Posterior vena cava (tissue), 2 donors: ENCODE measurements at regions not wholly inside any gene's neighbourhood (a gene's known extent, or its start where the extent isn't known, plus 50 kb on each side); places are given as distances from the start of the nearest gene placed in this dataset.

Source experiments
- DNase-seq: peaks from one replicate; pipeline ENCODE4 v3.0.0-alpha.2; 2020; ENCODE audit warnings: low spot score
- intact Hi-C, 2 donors: fragments of 100-400 bp; cut with DNase I; formaldehyde crosslinking; loops; one replicate each; pipeline versions ENCODE4 v1.14.1 to v1.14.2; 2022 to 2023
- donor health status: DM: yes; HTN: yes; CAD: no.
- donor health status: DM: yes; HTN: yes; CAD: no.

DNA sequence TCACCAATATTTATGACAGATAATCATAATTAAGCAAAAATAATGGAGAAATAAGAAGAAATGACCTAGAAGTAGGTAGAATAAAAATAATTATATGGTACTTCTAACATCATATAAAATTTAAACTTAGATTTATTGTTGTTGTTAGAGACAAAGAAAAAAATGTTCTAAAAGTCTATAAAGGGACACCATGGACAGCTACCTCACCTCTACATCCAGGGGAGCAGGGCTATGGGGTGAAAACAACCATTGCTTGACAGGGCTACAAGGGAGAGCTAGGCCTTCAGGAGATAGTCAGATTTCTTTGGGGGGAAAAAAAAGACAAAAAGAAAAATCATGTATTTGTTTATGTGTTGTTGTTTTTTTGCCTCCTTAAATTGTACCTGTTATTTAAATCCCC is 841.9 kb downstream of the VGLL3 start:
- DNase-seq: no peak
- intact Hi-C loops: no loop called here

DNA sequence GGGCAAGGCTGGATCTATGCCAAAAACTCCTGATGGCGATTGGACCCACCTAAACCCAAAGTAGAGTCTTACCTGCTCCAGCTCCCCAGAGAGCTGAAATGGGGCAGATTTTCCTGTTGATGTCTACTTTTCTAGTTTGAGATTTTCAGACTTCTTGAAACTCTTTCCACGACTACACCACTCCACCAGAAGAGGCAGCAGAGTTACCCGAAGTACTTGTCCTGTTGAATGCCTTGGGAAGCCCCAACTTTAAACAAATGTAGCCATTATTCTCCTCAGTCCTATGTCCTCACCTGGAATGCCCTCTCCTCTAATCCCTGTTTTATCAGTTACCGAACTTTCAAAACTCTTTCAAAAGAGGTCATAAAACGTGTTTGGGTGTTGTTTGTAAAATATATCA is 843.8 kb downstream of the VGLL3 start:
- no peak for DNase-seq
- intact Hi-C loops: no loop called here

DNA sequence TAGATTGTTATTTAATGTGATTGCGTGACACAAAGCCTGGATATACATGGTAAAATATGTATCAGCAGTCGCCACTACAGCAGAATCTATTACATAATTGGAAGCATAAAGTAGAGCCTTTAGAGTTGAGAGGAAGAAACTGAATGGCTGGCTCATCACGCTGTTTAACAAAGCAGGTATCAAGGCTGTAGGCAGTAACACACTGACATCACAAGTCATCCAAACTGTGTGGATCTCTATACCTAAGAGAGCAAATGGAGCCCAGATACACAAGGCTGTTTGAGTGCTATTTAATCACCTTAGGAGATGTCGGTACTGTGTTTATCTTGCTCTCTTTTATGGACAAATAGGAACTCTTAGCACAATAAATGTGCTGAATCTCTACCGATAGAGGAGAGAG is 864.4 kb downstream of the VGLL3 start:
- intact Hi-C loops: no loop called here
- no peak for DNase-seq
